ENCODE measurements at regions not wholly inside any gene's neighbourhood (a gene's known extent, or its start where the extent isn't known, plus 50 kb on each side); places are given as distances from the start of the nearest gene placed in this dataset.

DNA sequence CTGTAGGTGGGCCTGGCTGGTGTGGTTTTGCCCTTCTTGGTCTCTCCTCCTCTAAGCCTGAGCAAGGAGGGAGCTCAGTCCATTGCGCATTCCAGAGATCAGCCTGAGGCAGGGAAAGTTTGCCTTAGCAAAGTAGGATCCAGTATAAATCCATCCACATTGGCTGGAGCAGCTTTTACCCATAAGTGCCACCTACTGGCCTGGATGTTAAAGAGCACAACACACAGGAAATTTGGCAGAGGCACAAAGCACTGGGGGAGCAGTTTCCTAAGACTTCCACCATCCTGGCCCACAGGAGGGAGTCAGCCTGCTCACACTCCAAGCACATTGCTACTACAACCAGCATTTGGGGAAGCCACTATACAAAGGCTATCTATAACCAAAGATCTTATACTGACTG lies 1124.2 kb downstream of the SLITRK1 start:
- DNase-seq = no peak

DNA sequence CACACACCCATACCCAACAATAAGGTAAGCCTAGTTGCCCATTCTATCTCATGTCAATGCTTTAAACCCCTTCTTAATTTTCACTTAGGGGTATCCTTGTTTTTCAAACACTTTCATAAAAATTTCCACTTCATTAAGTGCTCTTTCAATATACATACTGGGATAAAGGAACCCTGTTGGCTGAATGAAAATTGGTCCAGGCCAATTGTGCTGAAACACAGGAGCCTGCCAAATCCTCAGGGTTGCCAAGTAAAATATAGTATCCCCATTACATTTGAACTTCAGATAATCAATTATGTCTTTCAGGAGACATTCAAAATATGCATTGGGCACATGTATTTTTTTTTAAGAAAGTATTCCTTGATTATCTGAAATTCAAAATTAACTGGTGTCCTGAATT lies 1131.1 kb downstream of the SLITRK1 start:
- no peak for DNase-seq

DNA sequence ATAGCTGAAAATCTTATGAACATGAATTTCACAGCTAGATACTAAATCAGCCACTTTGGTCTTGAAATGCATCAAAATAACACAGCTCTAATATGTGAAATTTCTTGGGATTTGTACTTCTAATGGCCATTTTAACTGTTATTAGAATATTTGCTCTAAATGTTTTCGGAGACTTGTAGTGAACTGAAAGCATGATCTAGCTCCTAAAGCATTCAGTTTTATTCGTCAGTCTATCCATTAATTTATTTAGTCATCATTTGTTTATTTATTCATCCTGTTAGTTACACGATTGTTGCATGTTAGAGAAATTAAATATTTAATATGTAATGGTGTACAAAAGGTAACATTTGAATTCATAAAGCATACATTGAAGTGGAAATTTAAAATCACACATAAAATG lies 1132.7 kb downstream of the SLITRK1 start:
- DNase-seq = no peak

DNA sequence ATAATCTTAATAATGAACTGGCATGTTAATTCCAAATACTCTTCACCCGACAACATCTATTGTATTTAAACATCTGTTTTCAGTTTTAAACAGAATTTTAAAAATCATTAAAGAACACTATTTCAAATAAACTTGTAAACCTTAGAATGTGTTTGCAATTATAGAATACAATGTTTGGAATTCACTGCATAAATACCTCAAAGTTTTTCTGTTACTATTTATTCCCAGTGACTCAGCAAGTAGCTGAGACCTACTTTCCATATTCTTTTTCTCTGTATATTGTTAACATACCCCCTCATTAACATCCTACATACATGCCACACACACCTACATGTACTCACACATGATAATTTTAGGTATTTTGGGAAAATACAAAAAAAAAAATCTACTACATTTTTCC lies 1134.3 kb downstream of the SLITRK1 start:
- DNase-seq = no peak

DNA sequence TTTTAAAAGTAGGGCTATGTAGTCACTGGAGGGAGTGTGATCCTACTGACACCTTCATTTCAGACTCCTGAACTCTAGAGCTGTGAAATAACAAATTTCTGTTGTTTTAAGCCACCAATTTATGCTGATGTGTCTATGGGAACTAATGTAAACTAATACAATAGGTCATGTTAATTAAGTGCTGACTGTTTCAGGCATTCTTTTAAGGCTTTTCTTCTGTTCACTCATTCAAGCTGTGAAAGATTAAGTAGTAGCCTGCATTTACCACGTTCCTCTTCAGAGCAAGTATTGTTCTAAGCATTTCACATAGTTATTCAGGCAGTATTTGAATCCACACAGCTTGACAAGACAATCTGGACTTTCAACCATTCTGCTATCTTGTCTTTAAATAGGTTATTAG lies 1135.0 kb downstream of the SLITRK1 start:
- DNase-seq = no peak

DNA sequence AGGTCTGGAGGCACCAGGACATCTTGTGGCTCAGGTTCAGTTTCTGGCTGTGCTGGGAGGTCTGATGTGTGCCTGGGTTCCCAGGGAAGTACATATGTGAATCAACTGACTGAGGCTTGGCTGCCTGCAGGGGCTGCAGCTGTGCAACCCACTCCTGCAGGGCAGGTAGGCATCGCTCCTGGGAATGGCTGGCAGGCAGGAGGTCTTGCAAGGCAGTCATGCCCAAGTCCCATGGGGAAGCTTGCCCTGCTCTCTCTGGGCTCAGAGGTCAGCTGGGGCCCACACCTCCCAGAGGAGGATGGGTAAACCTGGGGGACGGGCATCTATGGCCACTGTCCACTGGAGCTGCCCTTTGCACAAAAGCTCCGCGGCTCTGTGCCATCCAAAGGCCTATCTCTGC lies 1141.8 kb downstream of the SLITRK1 start:
- DNase-seq = no peak

DNA sequence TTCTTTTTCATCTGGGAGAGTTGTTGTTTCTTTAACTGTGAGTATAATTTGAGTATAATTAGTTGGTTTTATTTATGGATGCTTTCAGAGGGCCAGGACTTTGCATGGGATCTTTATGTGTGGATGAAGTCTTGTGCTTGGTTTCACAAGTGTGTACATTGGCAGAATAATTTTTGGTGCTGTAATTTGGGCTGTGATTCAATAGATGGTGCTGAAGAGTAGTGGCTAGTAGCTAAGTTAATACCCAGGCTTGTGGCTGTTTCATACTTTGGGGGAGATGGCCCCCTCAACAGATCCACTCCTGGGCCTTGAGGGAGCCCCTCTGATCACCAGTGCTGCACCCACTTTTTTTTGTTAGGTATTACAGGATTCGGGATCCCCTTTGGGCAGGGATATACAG lies 1142.4 kb downstream of the SLITRK1 start:
- no peak for DNase-seq

DNA sequence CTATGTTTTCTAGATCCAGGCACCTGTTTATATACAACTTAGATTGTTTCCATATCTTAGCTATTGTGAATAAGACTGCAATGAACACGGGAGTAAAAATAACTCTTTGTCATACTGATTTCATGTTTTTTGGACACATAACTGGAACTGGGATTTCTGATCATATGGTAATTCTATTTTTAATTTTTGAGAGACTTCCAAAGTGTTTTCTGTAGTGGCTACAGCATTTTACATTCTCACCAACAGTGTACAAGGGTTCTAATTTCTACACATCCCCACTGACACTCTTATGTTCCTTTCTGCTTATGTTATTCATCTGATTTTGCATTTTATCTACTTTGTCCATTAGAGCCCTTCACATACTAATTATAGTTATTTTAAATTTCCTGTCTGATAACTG lies 1152.9 kb downstream of the SLITRK1 start:
- no peak for DNase-seq

DNA sequence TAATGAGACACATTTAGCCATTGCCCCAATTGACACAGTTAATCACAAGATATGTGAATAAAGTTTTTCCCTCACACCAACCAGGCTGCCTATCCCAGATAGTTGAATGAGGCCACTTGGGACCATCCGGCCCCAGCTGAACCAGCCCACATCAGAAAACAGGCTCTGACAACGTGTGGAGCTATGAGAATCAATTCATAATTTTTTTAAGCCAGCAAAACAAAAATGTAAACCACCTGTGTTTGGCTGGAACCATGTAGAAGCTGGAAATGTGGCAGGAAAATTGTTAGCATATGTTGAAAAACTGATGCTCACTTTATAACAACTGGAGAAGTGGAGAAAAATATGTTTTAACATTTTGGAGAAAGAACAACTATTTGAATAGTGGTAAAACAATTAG lies 1161.3 kb downstream of the SLITRK1 start:
- no peak for DNase-seq

DNA sequence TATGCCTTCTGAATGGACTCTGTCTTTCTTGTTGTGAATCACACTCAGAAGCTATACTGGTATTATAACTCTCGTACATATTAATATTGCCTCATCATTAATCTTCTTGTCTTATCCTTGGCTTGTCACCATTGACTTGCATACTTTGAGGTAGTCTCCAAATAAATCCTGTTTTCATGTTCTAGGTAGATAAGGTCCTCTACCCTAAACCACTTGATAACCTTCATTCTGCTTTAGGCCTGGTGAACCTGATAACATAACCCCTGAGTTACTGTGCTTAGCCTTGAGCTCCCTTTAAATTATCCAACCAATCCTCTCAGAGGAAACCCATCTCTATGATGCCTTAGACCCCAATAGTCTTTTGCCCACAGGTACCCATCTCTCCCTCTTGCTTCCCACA lies 1162.3 kb downstream of the SLITRK1 start:
- DNase-seq = no peak

DNA sequence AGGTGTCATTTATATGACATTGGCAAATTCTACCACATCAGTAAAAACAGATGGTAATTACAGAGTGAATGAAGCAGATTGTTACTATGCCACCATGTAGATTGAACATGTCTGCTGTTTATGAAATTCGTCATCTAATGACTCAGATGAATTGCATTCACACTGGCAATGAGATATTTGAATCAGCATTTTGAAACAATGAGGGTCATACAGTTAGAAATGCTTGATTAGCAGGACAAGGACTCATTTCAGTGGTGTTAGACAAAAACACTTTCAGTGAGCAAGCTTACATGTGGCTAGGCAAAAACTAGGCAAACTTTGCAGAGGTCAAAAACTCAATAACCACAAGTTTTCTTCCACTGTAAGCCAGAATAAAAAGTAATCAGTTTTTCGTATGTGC lies 1165.0 kb downstream of the SLITRK1 start:
- DNase-seq = no peak

DNA sequence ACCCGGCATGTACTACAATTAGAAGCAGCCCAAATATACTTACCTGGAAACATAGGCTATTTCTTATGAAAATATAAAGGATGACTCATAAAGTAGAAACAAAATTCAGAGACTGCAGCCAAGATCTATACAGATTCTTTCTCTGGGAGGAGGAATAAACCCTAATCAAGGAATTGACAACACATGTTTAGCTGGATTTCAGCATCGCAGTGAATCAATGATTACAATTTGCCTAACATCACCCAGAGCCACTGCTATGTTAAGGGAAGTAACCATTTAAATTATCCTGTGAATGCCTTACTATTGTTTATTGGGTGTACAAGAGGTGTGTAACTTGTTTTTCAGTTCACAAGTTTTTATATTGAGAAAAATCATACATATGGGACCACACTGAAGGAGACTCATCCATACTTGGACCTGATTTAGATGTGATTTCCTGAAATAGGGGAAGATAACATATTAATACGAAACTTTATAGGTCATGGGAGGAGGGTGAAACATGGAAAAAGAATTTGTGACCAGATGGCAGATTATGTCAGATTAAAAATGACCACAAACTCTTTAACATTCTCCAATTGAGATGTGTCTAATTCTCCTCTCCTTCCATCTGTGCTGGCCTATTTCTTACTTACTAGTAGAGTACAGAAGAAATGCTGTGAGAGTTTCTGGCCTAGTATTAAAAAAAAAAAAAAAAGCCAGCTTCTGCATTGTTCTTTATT lies 1168.4 kb downstream of the SLITRK1 start:
- DNase-seq = no peak

DNA sequence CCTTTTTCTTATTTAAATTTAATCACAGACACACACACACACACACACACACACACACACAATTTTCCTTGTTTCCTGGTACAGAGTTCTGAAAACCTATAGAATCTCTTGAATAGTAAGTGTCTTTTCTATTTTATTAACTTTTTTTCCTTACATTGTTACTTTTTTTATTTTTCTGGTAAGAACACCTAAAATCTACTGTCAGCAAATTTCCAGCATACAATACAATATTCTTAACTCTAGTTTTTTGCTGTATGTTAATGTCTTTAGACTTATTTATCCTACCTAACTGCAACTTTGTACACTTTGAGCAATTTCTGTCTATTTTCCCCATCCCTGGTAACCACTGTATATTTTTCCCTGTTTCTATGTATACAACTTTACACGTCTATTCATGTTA lies 1179.8 kb downstream of the SLITRK1 start:
- no peak for DNase-seq

DNA sequence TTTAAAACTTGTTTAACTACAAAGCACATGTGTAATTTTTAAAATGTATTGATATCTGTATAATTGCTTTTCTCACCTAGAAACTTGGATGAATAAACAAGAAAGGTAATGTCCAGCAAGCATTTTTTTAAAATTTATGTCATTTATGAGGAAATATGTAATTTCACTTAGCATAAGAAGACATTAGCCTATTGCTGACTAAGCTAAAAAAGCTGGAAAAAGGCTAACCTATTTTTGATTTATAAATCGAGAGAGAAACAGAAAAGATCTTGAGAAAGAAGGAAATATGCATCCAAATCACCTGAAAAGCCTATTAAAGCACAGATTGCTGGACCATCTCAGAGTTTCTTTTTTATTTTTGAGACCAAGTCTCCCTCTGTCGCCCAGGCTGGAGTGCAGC lies 1181.3 kb downstream of the SLITRK1 start:
- DNase-seq = no peak

DNA sequence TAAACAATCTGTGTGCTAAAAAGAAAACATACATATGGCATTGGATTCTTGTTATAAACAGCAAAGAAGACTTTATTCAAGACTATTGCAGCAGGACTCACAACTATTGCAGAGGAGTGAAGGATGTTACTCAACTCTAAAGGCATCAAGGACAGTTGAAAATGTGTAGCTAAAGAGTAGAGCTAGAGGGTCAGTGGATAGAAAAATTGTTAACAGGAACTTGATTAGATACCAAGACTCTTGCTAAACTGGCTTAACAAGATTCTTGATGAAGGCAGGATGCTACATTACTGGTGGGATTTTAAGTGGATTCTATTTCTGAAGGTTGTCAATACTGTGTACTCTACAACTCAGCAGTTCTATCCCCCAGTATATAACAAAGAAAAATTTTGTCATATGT lies 1183.3 kb downstream of the SLITRK1 start:
- DNase-seq = no peak

DNA sequence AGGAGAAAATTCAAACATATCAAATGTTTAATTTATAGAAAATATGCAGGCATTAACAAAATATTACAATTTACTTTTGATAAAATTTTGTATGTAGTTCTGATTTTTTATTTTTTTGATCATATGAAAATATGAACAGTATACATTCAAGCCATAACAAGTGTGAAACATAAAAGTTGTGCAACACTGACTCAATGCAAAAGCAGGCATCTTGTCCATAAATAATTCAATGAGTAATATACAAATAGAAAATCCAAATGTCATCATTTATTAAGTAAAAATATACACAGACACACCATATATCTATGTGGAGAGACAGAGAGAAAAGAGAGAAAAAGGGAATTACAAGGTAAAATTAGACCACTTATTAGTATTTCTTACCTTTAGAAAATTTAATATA lies 1183.9 kb downstream of the SLITRK1 start:
- DNase-seq = no peak

DNA sequence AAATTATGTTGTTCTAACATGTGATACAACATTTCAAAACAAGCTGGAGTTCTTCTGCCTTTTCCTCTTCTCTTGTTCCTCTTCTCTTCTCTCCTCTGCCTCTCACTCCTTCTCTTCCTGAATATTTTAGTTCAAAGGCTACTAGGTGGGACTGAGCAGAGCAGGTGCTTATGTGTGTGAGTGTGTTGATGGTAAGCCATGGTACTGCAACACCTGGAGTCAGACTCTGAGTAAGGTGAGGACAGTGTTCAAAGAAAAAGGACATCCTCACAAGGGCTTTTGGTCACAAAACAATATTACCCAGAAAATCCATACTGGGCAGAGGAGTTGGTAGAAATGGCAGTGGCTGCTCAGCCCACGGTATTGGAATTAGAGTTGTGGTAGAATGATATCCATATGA lies 1188.7 kb downstream of the SLITRK1 start:
- DNase-seq = no peak

DNA sequence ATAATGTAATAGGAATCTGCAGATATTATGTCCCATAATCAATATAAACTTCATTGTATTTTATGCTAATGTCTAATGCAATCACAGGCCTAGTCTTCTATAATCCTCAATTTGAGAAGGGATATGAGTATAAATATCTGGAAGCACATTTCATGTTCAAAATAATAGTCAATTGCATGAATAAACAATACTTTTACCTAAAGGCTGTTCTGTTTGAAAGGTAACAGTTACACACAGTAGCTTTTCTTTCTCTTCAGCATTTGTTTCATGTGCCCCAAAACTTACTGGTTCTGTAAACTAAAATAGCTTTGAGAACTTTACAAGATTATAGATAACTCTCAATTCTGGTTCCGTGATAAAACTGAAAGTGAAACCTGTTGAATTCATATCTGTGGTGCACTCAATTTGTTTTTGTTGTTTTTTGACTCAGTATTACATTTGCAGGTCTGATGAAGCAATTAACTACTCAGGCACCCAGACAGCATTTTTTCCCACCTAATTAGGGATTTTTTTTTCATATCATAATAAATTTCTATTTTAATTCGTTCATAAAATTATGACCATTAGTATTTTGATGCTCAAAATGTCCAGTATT lies 1193.8 kb downstream of the SLITRK1 start:
- DNase-seq = no peak

DNA sequence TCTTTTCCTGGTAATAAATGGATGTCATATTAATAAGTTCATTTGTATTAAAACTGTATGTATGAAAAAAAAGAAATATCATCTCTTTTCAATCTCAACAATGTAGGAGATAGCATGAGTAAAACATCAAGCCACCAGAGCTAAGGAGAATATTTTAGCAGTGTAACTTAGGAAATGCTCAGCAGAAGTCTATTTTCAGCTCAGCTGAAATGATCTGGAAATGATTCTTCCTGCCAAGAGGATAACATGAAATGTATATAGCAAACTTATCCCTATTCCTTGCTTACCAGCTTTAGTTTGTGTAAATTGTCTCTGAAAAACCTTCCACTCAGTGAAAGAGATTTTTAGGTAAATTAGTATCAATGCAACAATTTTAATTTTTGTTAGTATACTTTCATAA lies 1194.4 kb downstream of the SLITRK1 start:
- DNase-seq = no peak

DNA sequence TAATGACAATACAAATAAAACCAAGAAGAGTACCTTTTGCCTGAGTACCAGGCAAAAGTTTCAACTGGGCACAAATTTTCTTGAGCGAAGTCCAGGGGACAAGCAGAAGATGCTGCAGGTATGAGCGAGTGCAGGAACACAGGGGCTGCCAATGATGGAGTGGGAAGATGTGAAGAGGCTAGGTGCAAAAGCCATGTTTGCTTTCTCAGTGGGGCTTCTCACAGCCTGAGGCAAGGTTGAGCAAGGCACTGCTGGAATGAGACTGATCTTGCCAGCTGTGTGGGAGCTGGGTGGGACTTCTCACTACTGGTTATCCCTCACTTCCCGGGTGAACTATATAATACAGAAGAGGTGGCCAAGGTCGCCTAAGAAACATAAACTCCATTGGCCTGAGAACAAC lies 1200.7 kb downstream of the SLITRK1 start:
- DNase-seq = no peak

DNA sequence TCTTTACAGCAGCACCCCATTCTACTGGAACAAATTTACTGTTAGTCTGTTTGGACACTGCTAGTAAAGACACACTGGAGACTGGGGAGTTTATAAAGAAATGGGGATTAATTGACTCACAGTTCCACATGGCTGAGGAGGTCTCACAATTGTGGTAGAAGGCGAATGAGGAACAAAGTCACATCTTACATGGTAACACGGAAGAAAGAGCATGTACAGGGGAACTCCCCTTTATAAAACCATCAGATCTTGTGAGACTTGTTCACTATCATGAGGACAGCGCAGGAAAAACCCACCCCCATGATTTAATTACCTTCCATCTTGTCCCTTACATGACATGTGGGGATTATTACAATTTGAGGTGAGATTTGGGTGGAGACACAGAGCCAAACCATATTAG lies 1204.2 kb downstream of the SLITRK1 start:
- DNase-seq = no peak

DNA sequence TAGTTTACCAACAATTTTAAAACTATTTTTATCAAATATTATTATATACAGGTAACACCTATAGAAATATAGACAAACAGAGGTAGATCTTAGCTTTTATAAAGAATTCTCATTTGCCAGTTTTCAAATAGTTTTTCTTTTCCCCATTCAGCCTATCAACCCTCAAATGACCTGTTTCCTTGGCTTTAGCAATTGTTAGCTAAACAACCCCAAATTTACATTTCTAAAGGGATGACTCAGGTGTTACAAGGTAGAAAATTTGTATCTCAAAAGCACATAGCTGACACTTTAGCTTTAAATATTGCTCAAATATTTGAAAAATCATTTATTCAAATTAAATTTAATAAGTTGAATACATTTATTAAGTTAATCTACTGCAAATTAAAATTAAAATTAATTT lies 1207.2 kb downstream of the SLITRK1 start:
- no peak for DNase-seq

DNA sequence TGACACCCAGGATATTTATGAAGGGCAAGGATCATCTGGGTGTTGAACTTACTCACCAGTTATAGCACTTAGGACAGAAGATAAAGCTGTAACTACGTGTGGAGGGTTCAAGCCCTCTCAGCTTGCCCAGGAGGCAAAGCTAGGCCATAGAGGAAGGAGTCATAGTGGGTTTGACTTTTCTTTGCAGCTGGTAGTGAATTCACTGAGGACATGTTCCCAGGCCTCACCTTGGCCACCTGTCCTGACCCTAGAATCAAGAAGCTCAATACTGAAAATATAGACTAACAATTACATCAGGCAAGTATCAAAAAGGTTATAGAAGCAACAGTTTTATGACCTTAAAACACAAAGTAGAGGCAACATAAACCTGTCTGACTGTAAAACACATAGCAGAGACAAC lies 1207.7 kb downstream of the SLITRK1 start:
- DNase-seq = no peak

DNA sequence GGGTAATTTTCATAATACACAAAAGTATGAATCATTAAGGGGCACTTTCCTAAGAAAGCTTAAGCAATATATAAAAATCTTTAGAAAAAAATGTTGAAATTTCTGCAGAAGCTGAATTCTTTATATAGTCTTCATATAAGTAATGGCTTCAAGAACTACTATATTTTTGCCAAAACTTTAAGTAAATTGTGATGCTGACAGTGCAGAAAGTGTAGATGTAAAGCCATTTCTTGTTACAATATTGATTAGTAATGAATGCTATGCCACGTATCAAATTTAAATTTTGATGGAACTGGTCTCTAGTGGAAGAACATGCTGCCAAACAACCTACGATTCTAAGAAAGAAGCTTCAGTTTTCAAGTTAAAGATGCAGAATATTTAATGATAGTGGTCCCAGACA lies 1210.0 kb downstream of the SLITRK1 start:
- DNase-seq = no peak

DNA sequence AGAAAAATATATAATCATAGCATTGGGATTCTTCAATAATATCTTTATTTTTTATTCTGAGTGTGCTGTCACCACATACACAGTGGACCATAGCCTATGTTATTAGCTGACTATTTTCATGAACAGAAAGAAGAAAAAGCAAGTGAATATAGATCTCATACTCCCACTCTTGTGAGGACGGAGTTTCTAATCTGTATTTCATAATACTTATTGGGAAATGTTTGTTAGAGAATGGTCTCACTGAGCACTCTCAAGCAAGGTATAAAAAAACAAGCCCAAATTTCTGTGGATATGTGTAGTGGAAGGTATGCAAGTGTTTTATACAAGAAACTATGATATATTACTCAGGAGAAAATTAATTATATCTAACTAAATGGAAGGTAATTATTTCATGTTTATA lies 1218.1 kb downstream of the SLITRK1 start:
- no peak for DNase-seq
